HG03175 (cell line): ENCODE measurements at regions not wholly inside any gene's neighbourhood (a gene's known extent, or its start where the extent isn't known, plus 50 kb on each side); places are given as distances from the start of the nearest gene placed in this dataset.
"Not testable (repeated sequence)": the region's sequence is repeated elsewhere in the genome, so short reads cannot be mapped to it uniquely, and the experiment has no call there.

Source experiments
- ATAC-seq: cut with Tn5 transposase; IDR thresholded peaks from one replicate; pipeline ENCODE4 v1.9.1; 2021; ENCODE audit warnings: mild to moderate bottlenecking, moderate library complexity; ENCODE audit not compliant: unreplicated experiment

DNA sequence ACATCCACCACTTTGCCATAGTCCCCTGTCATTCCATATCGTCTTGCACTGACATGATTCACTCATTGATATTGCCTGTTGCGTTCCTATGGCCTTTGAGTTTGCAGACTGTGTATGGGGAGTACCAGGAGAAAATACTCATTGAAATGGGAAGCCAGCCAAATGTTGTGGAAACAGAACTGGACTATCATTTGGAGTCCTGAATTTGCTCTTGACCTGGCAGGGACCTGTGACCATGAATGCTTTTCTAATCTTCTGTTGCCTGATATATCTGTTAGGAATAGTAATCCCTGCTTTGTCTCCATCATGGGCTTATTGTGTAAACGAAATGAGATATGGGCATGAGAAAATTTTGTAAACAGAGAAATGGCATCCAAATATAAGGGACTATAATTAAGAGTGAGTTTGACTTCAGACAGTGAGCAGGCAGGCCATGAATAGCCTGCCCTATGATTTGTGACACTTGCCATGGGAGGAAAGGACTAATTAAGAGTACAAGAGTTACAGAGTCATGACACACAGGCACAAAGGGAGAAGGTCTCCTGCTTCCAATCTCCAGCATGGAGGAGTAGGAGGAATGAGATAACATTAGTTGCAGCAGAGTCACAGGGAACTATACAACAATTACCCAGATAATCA lies 572.9 kb upstream of the SGCD start:
- ATAC-seq = no peak

GRCh38 chr5:155759252-155759651 lies 567.7 kb upstream of the SGCD start:
- ATAC-seq = no peak

- no peak for ATAC-seq
These were observed 567.0 kb upstream of the SGCD start for GRCh38 chr5:155759984-155760383.

GRCh38 chr5:155761502-155761901 lies 565.5 kb upstream of the SGCD start:
- no peak for ATAC-seq

GRCh38 chr5:155765715-155766114 lies 561.2 kb upstream of the SGCD start:
- no peak for ATAC-seq

DNA sequence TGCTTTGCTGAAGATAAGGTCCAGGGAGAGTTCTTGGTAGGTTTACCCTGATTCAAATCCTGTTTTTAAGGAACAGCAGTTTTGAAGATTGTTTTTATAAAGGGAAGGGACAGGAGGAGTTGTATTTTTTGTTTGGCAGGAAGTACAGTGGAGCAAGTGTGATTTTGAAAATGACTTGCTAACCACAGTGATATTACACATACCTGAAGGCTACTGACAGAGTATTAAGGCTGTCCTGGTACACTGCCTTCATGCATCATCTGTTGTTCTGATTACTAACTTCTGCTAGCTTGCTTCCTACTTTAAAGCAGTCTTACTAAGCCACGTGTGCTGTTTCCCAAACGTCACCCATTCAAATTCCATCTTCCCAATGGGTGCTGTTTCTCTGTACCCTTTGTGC lies 559.5 kb upstream of the SGCD start:
- peak; percentile 77 for ATAC-seq

GRCh38 chr5:155768332-155768731 lies 558.6 kb upstream of the SGCD start:
- ATAC-seq = no peak

- ATAC-seq = no peak
These were observed 554.8 kb upstream of the SGCD start for GRCh38 chr5:155772009-155772662.

DNA sequence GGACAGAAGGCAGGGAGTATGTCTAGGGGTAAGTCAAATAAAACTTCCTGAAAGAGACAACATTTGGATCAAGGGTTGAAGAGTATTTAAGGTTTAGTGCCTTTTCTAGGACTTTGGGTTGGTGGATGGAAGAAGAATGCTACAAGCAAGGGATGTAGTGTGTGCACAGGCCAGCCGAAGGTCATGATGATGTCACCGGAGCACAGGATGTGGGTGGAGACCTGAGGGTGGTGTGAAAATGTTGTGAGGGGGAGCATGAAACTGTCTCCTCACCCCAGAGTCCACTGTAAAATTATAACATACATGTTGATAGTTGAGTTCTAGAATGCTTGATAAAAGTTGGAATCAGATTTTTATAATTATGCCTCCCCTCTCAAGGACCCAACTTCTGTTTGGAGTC lies 553.3 kb upstream of the SGCD start:
- no peak for ATAC-seq

GRCh38 chr5:155780260-155780659 lies 546.7 kb upstream of the SGCD start:
- no peak for ATAC-seq

- ATAC-seq = no peak
These were observed 543.7 kb upstream of the SGCD start for GRCh38 chr5:155783246-155783645.

- ATAC-seq = no peak
These were observed 543.2 kb upstream of the SGCD start for GRCh38 chr5:155783791-155784190.

- no peak for ATAC-seq
These were observed 540.9 kb upstream of the SGCD start for GRCh38 chr5:155786108-155786507.

DNA sequence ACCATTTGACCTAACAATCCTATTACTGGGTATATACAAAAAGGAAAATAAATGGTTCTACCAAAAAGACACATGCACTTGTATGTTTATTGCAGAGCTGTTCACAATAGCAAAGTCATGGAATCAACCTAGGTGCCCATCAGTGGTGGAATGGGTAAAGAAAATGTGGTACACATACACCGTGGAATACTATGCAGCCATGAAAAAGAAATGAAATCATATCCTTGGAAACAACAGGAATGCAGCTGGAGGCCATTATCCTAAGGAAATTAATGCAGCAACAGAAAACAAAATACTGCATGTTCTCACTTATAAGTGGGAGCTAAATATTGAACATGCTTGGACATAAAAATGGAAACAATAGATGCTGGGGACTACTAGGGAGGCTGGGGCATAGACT lies 534.1 kb upstream of the SGCD start:
- no peak for ATAC-seq

- no peak for ATAC-seq
These were observed 532.2 kb upstream of the SGCD start for GRCh38 chr5:155794795-155795194.

- no peak for ATAC-seq
These were observed 527.7 kb upstream of the SGCD start for GRCh38 chr5:155799308-155799707.

- ATAC-seq = no peak
These were observed 518.9 kb upstream of the SGCD start for GRCh38 chr5:155807884-155808576.

DNA sequence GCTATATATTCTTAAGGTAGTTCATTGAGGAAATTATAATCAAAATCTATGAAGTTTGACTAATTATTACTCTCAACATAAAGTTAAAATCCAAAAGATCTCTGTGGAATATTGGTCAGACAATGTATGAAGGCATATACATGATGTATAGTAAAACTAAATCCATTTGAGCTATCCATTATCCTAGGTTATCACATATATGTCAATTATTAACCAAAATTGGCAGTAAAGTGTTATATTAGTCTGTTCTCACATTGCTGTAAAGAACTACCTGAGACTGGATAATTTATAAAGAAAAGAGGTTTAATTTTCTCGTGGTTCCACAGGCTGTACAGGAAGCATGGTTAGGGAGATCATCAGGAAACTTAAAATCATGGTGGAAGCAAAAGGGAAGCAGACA lies 511.7 kb upstream of the SGCD start:
- ATAC-seq = no peak

GRCh38 chr5:155822177-155822576 lies 504.8 kb upstream of the SGCD start:
- ATAC-seq = no peak

GRCh38 chr5:155826611-155827507 lies 500.1 kb upstream of the SGCD start:
- ATAC-seq = no peak

DNA sequence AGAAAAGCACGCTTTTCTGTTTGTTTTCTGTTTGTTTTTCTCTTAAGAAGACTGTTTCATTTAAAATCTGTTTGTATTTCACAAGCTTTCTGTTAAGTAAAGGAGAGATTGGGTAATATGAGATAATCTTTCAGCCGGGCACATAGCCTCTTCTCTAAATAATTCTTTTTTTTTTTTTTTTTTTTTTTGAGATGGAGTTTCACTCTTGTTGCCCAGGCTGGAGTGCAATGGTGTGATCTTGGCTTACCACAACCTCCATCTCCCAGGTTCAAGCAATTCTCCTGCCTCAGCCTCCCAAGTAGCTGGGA lies 499.5 kb upstream of the SGCD start:
- ATAC-seq = not testable (repeated sequence)
